Liver (tissue), 8 donors: ENCODE measurements at regions not wholly inside any gene's neighbourhood (a gene's known extent, or its start where the extent isn't known, plus 50 kb on each side); places are given as distances from the start of the nearest gene placed in this dataset.

ENCODE experiments used
- DNase-seq: peaks from one replicate; pipeline ENCODE4 v3.0.0-alpha.2; 2017; ENCODE audit warnings: low spot score
- H3K27ac ChIP-seq, 2 donors: one replicate each; pipeline ENCODE4 v1.7.0; 2013; ENCODE audit warnings: inconsistent platforms in 2 of 2, low read length in 2 of 2, control low read depth in 1 of 2, low read depth in 1 of 2, mild to moderate bottlenecking in 1 of 2
- H3K27me3 ChIP-seq, 4 donors: one replicate each; pipeline versions ENCODE4 v1.6.1 to v1.7.0; 2013; ENCODE audit warnings: low read length in 3 of 4, inconsistent platforms in 1 of 4, mild to moderate bottlenecking in 1 of 4, moderate library complexity in 1 of 4; ENCODE audit not compliant: control insufficient read depth in 4 of 4, insufficient read depth in 4 of 4
- H3K36me3 ChIP-seq, 4 donors: one replicate each; pipeline versions ENCODE4 v1.6.1 to v1.7.0; 2013; ENCODE audit warnings: low read length in 3 of 4, mild to moderate bottlenecking in 3 of 4, low read depth in 1 of 4, moderate library complexity in 1 of 4; ENCODE audit not compliant: control insufficient read depth in 4 of 4, insufficient read depth in 3 of 4
- H3K4me1 ChIP-seq, 4 donors: one replicate each; pipeline versions ENCODE4 v1.6.1 to v1.7.0; 2013; ENCODE audit warnings: low read length in 3 of 4, mild to moderate bottlenecking in 3 of 4, moderate library complexity in 1 of 4; ENCODE audit not compliant: control insufficient read depth in 4 of 4, insufficient read depth in 4 of 4
- H3K4me3 ChIP-seq, 3 donors: one replicate each; pipeline versions ENCODE4 v1.6.1 to v1.7.0; 2013; ENCODE audit warnings: low read length in 3 of 3, control low read depth in 1 of 3, low read depth in 1 of 3, mild to moderate bottlenecking in 1 of 3
- H3K9ac ChIP-seq, 2 donors: one replicate each; pipeline ENCODE4 v1.7.0; 2013; ENCODE audit warnings: low read length in 2 of 2, mild to moderate bottlenecking in 2 of 2, moderate library complexity in 2 of 2, control low read depth in 1 of 2, low read depth in 1 of 2
- H3K9me3 ChIP-seq, 4 donors: one replicate each; pipeline versions ENCODE4 v1.6.1 to v1.7.0; 2013; ENCODE audit warnings: low read length in 3 of 4; ENCODE audit not compliant: control insufficient read depth in 4 of 4
- CTCF ChIP-seq: fragments of 150-350 bp; IDR thresholded peaks from 2 replicates; pipeline ENCODE4 v1.5.1; 2017; ENCODE audit warnings: improper control_type of control experiment, low read depth, low read length; ENCODE audit not compliant: missing input control
- FOXA1 ChIP-seq: IDR thresholded peaks from 2 replicates; pipeline ENCODE4 v1.6.1; 2016; ENCODE audit warnings: antibody characterized with exemption
- GABPA ChIP-seq, 2 donors: IDR thresholded peaks in 1 of 2; conservative IDR thresholded peaks in 1 of 2; 2 replicates each; pipeline ENCODE4 v1.6.1; 2016; ENCODE audit warnings: antibody characterized with exemption in 2 of 2, mild to moderate bottlenecking in 1 of 2, moderate library complexity in 1 of 2
- HNF4A ChIP-seq, 2 donors: conservative IDR thresholded peaks; 2 replicates each; pipeline ENCODE4 v1.6.1; 2016; ENCODE audit warnings: antibody characterized with exemption in 2 of 2, mild to moderate bottlenecking in 2 of 2
- SP1 ChIP-seq: IDR thresholded peaks from 2 replicates; pipeline ENCODE4 v1.6.1; 2018; ENCODE audit warnings: antibody characterized with exemption, mild to moderate bottlenecking
- TAF1 ChIP-seq: conservative IDR thresholded peaks from 2 replicates; pipeline ENCODE4 v1.6.1; 2016; ENCODE audit warnings: antibody characterized with exemption, mild to moderate bottlenecking
- YY1 ChIP-seq: IDR thresholded peaks from 2 replicates; pipeline ENCODE4 v1.6.1; 2016; ENCODE audit warnings: antibody characterized with exemption, mild to moderate bottlenecking
- WGBS: extraction: QIAGEN DNeasy Blood & Tissue Kit; methylation state at CpG from one replicate; pipeline ENCODE4 v1.1.7; 2013; 5-methylcytosine and 5-hydroxymethylcytosine counted together
- TF ChIP-seq, protein P1 (sequence below): IDR thresholded peaks from 2 replicates; pipeline ENCODE4 v1.6.1; 2016; ENCODE audit warnings: antibody characterized with exemption, mild to moderate bottlenecking
- TF ChIP-seq, protein P2 (sequence below): IDR thresholded peaks from 2 replicates; pipeline ENCODE4 v1.6.1; 2016; ENCODE audit warnings: antibody characterized with exemption
- TF ChIP-seq, protein P3 (sequence below): IDR thresholded peaks from 2 replicates; pipeline ENCODE4 v1.6.1; 2016; ENCODE audit warnings: antibody characterized with exemption
- donor health status: healthy.
- donor health status: healthy.
- donor health status: healthy.
- donor health status: healthy.
- donor health status: healthy.

DNA sequence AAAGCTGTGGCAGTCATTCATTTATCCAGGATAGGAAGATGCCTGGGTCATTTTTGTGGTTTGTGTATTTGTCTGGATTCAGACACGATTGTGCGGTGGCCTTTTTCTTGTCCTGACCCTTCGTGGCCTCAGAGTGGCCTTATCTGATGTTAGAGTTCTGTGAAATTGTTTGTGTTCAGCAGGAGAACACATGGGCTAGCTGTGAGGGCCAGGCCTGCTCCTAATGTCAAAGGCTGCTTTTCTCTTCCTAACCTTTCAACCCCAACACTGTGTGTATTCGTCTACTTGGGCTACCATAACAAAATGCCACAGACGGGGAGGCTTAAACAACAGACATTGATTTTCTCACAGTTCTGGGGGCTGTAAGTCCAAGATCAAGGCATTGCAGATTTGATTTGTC lies 321.8 kb downstream of the CD83 start:
- Histone ChIP-seq H3K4me1 (peaks cover 0 to 6% (median 3%) of the 10 kb centered on the region in 4 donors), H3K9me3 (no peaks in the 10 kb centered on the region), H3K27me3 (no peaks in the 10 kb centered on the region), H3K36me3 (no peaks in the 10 kb centered on the region), H3K27ac (no peak overlapping the region), H3K4me3 (no peak overlapping the region), H3K9ac (no peak overlapping the region)
- 70% methylated on average over 5 of the region's 5 CpGs for WGBS
- DNase-seq, result no peak
- no peak for TF ChIP-seq TAF1
- TF ChIP-seq FOXA1, result no peak
- no peak for TF ChIP-seq CTCF
- no peak for TF ChIP-seq SP1
- no peak for TF ChIP-seq HNF4A (conservative IDR thresholded peaks at IDR 0.05)
- TF ChIP-seq, protein P1, sequence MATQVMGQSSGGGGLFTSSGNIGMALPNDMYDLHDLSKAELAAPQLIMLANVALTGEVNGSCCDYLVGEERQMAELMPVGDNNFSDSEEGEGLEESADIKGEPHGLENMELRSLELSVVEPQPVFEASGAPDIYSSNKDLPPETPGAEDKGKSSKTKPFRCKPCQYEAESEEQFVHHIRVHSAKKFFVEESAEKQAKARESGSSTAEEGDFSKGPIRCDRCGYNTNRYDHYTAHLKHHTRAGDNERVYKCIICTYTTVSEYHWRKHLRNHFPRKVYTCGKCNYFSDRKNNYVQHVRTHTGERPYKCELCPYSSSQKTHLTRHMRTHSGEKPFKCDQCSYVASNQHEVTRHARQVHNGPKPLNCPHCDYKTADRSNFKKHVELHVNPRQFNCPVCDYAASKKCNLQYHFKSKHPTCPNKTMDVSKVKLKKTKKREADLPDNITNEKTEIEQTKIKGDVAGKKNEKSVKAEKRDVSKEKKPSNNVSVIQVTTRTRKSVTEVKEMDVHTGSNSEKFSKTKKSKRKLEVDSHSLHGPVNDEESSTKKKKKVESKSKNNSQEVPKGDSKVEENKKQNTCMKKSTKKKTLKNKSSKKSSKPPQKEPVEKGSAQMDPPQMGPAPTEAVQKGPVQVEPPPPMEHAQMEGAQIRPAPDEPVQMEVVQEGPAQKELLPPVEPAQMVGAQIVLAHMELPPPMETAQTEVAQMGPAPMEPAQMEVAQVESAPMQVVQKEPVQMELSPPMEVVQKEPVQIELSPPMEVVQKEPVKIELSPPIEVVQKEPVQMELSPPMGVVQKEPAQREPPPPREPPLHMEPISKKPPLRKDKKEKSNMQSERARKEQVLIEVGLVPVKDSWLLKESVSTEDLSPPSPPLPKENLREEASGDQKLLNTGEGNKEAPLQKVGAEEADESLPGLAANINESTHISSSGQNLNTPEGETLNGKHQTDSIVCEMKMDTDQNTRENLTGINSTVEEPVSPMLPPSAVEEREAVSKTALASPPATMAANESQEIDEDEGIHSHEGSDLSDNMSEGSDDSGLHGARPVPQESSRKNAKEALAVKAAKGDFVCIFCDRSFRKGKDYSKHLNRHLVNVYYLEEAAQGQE, result no peak
- TF ChIP-seq GABPA (IDR thresholded peaks at IDR 0.05 in 1 of 2, conservative IDR thresholded peaks at IDR 0.05 in 1 of 2), result no peak

DNA sequence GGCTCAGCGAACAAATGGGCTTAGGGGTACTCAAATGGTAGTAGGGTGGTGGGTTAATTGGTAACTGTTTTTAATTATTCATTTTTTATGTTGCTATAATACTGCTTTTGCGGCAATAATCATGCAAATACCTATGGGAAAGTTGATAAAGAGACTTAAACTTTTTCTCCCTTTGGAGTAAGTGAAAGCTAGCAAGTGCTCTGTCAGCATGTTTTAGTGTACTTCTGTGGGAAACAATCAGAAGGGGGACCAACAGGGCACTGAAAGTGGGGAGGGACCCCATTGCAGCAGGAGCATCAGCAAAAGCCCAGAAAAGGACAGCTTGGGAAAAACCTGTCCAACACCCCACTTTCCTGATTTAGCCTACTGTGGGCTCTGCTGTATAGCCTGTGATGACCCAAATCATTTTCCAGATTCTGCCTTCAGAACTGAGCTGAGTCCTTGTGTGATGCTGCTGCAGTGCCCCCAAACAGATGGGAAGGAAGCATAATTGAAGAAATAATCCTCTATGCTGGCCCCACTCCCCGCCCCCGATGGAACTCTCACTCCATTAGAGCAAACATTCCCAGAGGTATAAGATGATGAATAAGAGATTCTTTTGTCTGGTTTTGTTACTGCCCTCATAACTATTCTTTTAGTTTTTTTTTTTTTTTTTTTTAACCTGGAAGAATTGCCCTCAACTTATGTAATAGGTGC lies 322.8 kb downstream of the CD83 start:
- no peaks in the 10 kb centered on the region for H3K27me3 ChIP-seq
- no peak for DNase-seq
- TF ChIP-seq TAF1 (no peak), SP1 (no peak), CTCF (no peak), YY1 (no peak), FOXA1 (no peak)
- TF ChIP-seq, protein P2, sequence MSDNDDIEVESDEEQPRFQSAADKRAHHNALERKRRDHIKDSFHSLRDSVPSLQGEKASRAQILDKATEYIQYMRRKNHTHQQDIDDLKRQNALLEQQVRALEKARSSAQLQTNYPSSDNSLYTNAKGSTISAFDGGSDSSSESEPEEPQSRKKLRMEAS, result no peak
- TF ChIP-seq, protein P3, sequence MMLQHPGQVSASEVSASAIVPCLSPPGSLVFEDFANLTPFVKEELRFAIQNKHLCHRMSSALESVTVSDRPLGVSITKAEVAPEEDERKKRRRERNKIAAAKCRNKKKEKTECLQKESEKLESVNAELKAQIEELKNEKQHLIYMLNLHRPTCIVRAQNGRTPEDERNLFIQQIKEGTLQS, result no peak
- no peak overlapping the region for H3K4me3 ChIP-seq
- WGBS, result 91% methylated on average over 4 of the region's 4 CpGs
- H3K9ac ChIP-seq, result no peak overlapping the region
- no peaks in the 10 kb centered on the region for H3K9me3 ChIP-seq
- H3K4me1 ChIP-seq, result no peaks in the 10 kb centered on the region
- no peak overlapping the region for H3K27ac ChIP-seq
- H3K36me3 ChIP-seq, result no peaks in the 10 kb centered on the region
